ENCODE measurements at regions not wholly inside any gene's neighbourhood (a gene's known extent, or its start where the extent isn't known, plus 50 kb on each side); places are given as distances from the start of the nearest gene placed in this dataset.

DNA sequence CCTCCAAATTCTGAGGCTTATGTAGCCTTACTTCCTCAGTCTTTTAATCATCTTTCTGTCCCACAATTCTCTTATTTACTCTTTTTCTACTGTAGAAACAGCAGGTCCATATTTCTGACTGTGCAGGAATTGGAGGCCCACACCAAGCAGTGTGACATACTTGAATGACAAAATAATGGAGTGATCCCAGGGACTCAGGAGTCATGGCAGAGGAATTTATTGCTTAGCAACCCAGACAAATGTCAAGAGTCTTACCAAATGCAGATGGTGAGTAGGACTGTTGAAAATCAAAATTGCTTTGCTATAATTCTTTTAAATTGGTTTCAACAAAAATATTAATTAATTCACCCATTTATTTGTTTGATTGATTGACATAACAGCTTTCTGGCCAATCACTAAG is 59.9 kb downstream of the HTR1B start:
- DNase-seq (ENCODE audit: low read depth): peak; percentile 45

DNA sequence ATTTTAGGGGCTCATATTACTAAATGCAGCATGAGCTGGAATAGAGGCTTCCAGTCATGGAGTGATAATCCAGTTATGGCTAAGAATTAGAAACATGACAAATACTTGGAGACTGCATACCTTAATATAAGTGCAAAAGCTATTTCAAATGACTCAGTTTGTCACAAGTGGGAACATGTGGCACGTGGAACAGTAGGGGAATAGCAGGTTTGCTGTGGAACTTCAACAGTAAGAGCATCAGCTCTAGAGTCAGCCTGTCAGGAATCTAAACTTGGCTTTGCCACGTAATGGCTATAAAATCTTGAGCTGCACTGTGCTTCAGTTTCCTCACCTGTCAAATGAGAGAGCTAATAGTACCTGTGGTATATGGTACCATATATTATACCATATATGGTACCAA is 62.1 kb downstream of the HTR1B start:
- no peak for DNase-seq (ENCODE audit: low read depth)

DNA sequence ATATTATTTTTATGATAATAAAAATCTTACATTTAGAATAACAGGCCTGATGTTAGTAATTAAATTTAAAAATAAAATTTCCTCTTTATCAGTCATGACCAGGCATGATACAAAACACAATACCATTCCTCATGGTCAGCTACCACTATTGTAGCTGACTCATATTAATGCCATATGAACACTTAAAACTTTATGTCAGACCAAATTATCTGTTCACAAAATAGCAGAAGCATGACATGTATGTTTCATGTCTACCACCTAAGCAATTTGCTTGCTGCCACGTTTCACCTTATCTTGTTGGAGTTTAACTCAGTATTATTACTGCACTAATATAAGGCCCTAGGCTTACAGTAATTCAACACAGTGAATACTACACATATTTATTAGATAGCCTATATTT is 65.7 kb downstream of the HTR1B start:
- DNase-seq (ENCODE audit: low read depth): no peak

DNA sequence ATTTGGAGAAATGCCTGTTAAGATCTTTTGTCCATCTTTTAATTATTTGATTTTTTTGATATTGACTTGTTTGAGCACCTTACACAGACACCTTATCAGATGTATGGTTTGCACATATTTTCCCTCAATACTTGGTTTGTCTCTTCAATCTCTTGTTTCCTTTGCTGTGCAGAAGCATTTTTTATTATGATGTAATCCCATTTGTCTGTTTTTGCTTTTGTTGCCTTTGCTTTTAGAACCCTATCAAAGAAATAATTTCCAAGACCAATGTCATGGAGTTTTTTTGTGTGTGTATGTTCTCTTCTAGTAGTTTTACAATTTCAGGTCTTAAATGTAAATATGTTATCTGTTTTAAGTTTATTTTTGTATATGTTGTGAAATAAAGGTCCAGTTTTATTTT is 73.9 kb downstream of the HTR1B start:
- no peak for DNase-seq (ENCODE audit: low read depth)

DNA sequence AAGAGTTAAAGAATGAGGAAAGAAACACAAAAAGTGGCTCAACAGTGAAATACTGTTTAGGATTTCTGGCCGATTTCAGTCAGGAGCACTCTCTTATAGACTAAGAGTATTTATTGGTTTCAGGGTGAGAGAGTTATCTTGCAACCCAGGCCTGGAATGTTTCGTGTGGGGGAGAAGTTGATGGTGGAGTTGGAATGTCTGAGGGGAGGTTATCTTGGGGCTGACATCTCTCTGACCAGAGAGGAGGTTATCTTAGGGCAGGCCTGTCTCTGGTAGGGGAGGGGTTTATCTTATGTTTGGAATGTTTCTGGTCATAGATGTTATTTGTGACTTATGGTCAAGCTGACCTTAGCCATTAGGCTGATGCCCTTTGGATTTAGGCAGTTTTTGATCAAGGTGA is 80.3 kb downstream of the HTR1B start:
- no peak for DNase-seq (ENCODE audit: low read depth)

DNA sequence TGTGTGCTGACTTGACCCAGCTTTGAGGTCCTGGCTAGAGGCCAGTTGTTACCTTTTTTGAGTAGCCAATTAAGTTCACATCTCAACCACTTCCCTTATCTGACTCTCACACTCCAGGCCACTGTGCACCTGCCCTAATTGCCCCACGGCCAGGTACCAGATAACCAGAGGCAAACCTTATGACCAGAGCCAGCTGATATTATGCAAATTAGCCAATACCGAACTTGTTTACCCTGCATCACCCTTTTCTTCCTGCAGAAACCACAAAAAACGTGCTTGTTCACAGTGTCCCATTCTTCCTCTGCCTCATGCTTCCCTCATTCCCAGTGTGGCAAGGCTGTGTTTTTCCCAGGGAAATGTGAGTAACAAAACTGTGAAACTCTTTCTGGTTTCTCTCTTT is 89.3 kb downstream of the HTR1B start:
- no peak for DNase-seq (ENCODE audit: low read depth)

DNA sequence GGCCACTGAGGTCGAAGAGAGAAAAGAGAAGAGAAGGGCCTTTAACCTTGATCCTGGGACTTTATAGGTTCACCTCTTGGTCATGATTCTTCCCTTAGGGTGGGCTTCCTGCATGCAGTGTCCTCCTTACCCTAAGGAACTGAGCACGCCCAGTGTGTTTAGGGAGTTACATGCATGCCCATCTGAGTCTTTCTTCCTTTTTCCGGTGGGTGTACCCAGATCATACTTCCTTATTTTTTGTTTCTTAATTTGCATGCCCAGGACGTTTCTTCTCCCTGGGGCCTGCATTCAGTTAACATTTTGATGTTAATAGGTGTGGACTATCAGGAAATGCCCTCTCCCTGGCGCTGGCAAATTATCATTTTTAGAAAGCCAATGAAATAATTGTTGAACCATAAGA is 91.5 kb downstream of the HTR1B start:
- DNase-seq (ENCODE audit: low read depth): no peak

DNA sequence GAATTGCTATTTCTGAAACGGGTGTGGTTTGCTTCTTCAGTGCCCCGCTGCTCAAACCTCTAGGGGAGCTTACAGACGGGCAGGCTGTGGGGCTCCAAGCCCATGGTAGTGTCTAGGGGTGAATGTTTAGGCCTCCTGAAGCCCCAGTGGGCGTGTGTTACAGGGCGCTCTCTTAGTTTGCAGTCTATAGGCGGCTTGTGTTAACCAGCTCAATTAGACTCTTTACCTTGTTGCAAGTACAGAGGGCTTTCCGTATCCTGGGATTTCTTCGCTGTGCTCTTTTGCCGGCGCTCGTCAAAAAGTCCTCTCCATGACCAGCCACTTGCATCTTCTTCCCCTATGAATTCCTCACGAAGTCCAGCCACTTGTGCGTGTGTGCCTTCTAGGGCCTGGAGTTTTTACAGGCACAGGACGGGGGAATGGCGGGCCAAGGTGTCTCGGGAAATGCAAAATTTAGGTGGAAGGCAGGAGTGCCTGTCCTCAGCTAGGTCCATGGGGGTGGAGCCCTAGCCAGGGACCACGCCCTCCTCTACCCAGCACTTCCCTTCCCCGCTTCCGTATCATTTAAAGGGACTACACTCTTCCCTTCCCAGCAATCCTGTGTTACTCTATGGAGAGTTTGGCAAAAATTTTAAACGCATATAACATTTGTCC is 94.5 kb downstream of the HTR1B start:
- DNase-seq (ENCODE audit: low read depth): no peak

DNA sequence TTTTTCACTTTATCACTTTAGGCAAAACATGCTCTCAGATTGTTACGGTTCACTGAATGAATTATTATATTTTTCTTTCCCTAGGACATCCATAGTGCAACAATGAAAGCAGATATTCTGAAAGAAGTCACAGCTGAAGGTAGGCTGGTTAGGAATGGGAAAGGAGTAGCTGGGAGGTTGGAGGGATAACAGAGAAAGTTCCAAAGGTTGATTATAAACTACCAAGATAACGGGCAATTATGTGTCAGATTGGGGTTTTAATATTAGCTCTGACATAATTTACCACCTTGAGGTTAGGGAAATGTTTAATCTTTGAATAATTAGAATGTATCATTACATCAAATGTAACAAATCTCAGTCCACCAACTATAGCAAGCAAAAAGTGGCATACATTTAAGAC is 96.5 kb downstream of the HTR1B start:
- DNase-seq (ENCODE audit: low read depth): no peak

DNA sequence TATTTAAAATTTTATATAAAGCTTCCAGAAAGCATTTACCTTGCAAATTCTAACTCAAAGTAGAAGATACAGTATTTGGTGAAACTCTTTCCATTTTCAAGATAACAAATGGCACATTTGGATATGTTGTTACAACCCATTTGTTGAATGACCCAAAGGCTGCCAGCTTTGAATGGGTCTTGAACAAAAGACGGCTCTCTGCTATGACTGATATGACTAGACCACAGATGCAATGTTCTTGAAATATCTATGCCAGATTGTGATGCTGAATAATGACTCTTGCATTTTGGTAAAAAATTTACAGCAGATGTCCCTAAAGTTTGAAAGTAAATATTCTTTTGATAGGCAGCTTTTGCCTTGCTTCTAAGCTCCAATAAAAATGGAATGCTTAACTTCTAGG is 99.6 kb downstream of the HTR1B start:
- no peak for DNase-seq (ENCODE audit: low read depth)

DNA sequence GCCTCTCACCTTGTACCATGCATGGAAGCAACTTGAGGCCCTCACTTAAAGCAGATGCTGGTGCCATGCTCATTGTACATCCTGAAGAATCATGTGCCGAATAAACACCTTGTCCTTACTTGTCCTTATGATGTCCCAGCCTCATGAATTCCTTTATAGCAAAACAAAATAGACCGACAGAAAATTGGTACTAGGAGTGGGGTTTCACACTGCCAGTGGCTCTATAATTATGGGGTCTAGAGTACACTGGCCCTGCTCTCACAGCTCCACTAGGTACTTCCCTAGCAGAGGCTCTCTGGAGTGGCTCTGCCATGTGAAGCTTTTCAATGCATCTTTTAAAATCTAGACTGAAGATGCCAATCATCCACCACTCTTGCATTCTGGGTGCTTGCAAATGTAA is 101.2 kb downstream of the HTR1B start:
- no peak for DNase-seq (ENCODE audit: low read depth)

DNA sequence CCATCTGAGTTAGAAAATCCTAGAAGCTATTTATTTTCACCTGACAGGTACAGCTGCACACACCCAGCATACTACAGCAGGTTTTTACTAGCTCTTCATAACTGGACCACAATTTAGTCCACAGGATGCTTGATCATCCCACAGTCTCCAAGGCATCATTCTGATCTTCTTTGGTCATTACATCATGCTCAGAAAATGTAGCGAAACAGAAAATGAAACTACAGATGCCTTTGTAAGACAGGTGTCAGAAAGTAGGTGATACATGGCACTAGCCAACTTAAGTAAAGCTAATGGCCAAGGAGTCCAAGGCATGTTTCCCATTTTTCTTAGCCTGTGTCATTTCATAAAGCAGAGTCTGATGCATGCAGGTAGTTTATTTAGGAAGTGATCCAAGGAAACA is 102.3 kb downstream of the HTR1B start:
- no peak for DNase-seq (ENCODE audit: low read depth)

DNA sequence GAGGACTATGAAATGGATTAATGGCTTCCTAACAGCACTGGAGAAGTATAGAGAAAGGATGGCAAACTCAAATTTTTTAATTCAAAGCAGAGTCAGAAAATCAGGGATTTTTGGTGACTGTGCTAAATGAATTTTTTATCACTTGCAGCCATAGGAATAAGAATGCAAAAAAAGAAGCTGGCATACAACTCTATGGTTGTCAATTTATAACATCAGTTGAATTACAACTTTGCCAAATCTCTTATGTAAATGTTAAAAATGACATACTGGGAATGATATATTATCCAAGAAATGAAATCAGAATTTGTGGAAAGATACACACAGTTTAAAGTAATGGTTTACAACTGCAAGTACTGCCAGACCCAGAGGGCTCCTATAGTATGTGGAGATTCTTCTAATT is 106.5 kb downstream of the HTR1B start:
- DNase-seq (ENCODE audit: low read depth): no peak

DNA sequence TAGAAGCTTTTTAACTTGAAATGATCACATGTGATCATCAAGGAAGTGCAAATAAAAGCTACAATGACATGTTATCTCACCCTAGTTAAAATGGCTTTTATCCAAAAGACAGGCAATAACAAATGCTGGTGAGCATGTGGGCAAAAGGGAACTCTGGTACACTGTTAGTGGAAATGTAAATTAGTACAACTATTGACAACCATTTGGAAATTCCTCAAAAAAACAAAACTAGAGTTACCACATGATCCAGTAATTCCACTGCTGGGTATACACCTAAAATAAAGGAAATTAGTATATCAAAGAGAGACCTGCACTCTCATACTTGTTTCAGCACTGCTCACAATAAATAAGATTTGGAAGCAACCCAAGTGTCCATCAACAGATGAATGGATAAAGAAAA is 108.7 kb downstream of the HTR1B start:
- DNase-seq (ENCODE audit: low read depth): no peak

DNA sequence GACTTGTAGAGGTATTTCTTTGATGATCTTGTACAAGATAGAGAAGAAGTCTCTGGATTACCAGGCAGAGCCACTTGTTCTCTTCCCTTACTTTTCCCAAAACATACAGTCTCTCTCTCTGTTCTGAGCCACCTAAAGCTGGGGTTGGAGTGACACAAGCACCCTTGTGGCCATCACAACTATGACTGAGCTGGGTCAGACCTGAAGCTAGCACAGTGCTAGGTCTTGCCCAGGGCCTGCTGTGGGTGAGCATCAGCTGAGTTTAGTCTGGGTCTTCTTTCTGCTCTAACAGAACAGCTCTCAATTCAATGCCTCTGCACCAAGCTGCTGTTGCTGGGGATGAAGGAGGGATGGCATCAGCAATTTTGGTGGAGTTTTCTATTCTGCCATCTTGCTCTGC is 110.2 kb downstream of the HTR1B start:
- no peak for DNase-seq (ENCODE audit: low read depth)

DNA sequence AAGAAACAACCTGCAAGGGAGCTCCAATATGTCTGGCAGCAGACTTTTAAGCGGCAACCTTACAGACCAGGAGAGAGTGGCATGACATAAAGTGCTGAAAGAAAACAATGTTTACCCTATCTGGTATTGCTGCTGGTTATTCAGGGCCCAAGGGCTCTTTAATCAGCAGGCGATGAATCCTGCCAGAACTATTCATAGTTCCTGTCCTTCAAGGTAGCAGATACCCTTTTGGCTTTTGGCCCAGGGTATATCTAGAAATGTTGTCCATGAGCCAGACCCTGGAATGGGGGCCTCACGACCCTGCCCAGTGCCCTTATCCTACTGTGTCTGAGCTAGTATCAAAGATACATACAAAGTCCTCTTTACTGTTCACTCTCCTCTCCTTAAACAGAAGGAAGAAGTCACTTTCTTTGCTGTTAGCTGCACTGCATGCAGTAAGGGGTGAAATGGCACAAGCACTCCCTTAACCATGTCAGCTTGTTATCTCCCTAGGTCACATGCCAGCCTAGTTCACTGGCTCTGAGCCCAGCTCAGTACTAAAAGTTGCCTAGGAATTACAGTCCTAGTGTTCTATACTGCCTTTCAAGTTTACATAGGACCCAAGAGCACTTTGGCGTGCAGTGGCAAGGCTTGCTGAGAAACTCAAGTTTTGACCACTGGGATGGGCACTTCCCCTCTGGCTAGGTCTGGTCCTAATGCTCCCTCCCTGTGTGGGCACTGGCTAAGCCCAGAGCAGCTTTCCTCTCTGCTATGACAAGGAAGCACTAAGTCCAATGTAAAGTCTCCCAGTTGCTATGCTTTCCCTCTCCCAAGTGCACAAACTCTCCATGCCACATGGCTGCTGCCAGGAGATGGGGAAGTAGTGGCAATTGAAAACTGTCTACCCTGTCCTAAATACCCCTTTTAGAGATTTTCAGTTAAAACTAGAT is 122.0 kb downstream of the HTR1B start:
- DNase-seq (ENCODE audit: low read depth): no peak

DNA sequence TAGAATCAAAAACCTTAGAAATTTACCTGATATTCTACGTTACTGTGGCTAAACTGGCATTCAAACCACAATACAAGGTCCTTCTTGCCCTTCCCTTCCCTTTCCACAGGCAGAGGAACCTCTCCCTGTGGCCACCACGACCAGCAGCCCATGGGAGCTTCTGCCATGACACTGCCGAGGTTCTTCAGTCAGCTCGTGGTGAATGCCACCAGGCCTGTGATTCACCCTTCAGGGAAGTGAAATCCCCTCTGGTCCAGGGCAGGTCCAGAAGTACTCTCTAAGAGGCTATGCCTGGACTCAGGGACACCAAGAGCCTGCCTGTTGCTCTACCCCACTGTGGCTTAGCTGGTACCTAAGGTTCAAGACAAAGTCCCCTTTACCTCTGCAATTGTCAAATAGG is 123.0 kb downstream of the HTR1B start:
- DNase-seq (ENCODE audit: low read depth): no peak

DNA sequence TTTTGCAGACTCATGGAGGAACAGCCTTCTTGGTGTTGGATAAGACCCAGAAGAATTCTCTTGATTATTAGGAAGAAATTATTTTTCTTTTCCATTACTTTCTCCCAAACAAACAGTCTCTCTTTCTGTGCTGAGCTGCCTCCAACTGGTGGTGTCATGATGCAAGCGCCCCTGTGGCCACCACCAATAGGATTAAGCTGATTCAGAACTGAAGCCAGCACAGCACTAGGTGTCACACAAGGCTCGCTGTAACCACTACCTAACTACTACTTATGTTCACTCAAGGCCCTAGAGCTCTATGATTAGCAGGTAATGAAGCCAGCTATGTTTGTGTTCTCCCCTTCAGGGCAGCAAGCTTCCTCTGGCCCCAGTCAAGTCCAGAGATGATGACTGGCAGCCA is 123.4 kb downstream of the HTR1B start:
- DNase-seq (ENCODE audit: low read depth): no peak

DNA sequence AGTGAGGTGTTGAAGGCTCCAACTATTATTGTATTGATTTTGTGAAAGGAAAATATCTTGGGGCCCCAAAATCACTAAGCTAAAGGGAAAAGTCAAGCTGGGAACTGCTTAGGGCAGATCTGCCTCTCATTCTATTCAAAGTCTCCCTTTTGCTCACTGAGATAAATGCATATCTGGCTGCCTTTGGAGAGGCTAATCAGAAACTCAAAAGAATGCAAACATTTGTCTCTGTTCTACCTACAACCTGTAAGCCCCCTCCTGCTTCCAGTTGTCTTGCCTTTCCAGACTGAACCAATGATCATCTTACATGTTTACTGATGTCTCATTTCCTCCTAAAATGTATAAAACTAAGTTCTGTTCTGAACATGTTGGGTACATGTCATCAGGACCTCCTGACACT is 125.9 kb downstream of the HTR1B start:
- DNase-seq (ENCODE audit: low read depth): no peak

DNA sequence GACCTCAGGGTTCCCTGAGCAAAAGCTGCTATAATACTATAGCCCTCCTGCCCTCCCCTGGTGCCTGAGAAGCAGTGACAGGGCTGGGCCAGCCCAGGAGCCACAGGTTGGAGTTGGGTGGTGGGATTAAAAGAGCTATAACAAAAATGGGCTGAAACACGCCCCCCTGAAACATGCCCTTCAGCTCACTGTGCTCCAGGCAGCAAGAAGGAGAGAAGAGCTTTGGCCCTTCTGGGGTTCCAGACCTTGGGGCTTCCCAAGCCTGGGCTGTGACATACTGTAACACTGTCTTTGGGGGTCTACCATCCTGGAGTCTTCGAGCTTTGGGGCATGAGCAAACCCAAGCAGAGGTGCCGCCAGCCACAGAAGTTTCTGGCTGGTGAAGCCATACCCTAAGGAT is 129.2 kb downstream of the HTR1B start:
- DNase-seq (ENCODE audit: low read depth): no peak

DNA sequence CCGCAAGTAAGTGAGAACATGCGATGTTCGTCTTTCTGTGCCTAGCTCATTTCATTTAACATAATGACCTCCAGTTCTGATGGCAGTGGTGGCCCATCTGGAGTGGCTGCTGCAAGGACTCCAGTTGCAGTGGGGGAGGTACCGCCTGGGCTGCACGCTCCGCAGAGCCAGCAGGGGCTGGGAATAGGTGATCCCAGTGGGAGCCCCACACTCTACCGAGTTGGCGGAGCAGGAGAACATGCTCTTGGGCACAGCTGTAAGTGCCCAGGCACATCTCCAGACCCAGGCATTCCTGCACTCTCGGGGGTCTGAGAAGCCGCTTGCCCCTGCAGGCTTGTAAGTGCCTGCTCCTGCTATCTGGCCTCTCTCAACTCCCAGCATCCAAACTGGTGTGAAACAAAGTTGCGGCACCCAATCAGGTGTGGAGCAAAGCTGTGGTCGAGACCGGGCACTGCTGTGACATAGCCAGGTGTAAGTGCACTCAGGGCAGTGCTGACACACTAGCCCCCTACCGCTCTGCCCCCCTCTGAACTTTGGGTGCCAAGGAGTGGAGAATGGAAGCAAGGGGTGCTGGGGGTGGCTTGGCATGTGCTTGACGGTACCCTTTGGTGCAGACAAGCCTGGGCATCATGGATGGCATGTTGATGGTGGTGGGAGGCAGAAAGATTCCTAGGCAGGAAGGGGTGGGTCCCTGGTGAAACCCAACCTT is 130.2 kb downstream of the HTR1B start:
- DNase-seq (ENCODE audit: low read depth): no peak

DNA sequence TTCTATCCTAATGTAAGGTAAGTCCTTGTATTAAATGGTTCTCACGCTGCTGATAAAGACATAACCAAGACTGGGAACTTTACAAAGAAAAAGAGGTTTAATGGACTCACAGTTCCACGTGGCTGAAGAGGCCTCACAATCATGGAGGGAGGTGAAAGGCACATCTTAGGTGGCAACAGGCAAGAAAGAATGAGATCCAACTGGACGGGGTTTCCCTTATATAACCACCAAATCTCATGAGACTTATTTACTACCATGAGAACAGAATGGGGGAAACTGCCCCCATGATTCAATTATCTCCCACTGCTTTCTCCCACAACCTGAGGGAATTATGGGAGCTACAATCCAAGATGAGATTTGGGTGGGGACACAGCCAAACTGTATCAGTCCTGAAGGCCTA is 136.6 kb downstream of the HTR1B start:
- DNase-seq (ENCODE audit: low read depth): no peak

DNA sequence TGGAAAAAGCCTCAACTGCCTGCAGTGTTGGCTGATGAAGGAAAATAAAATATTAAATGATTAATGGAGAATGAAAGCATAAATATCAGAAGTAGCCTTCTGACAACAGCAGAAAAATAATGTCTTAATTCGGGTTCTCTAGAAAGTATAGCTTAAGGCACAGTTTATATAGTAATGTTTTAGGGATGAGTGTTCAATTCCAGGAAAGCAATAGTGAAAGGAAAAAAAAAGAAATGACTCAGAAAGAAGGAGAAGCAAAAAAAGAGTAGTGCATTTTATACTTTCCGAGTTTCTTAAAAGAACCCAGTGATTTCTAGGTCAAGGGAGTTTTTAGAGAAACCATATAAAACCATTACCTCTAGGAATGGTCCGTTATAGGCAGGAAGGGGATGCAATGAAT is 137.3 kb downstream of the HTR1B start:
- DNase-seq (ENCODE audit: low read depth): no peak

Measured in GM04503 (cell line).